NCI-H2196 (cell line): ENCODE measurements at regions not wholly inside any gene's neighbourhood (a gene's known extent, or its start where the extent isn't known, plus 50 kb on each side); places are given as distances from the start of the nearest gene placed in this dataset.

Source experiments
- DNase-seq: peaks from one replicate; lab custom pipeline; 2025; ENCODE audit not compliant: unreplicated experiment; lab: John Stamatoyannopoulos, UW

DNA sequence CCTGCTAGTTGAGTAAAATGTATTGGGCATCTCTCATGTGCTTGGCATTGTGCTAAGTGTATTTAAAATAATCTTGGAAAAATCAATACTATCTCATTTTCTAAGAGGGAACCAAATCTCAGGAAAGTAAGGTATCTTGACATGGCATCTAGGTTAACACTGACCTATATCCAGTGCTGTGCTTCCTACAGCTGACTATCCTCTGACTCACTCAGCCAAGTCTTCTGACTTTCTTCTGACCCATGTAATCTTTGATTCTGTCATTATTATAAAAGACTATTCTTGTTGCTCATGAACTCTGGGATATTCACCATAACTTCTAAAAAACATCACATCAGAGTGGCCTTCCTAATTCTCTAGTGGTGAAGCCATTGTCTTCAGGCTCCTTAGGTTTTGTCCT, 304.1 kb upstream of the TENM4 start:
- DNase-seq = no peak

- DNase-seq = no peak
Measured at GRCh38 chr11:79742176-79742575, 301.3 kb upstream of the TENM4 start.

DNA sequence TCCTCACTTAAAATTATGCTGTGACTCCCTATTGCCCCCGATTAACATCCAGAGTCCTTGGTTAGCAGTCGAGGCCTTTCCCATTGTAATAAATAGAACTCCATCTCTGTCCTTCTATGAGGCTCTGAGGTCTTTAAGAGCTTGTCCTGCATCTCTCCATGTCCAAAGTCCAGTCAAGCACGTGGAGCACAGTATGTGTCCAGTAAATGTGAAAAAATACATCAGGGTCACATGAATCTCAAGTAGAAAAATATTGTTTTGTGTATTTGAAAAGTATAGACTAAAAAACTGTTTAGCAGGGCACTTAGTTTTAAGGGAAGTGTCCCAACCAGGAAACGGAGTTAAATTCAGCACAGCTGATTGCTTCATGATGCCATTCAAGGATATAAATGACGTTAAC, 298.8 kb upstream of the TENM4 start:
- DNase-seq = no peak

- DNase-seq = no peak
Measured at GRCh38 chr11:79727221-79727620, 286.4 kb upstream of the TENM4 start.

GRCh38 chr11:79720115-79720514, 279.3 kb upstream of the TENM4 start:
- no peak for DNase-seq

GRCh38 chr11:79708319-79708932, 267.6 kb upstream of the TENM4 start:
- DNase-seq = peak; percentile 33

- no peak for DNase-seq
Measured at GRCh38 chr11:79705648-79706047, 264.8 kb upstream of the TENM4 start.

DNA sequence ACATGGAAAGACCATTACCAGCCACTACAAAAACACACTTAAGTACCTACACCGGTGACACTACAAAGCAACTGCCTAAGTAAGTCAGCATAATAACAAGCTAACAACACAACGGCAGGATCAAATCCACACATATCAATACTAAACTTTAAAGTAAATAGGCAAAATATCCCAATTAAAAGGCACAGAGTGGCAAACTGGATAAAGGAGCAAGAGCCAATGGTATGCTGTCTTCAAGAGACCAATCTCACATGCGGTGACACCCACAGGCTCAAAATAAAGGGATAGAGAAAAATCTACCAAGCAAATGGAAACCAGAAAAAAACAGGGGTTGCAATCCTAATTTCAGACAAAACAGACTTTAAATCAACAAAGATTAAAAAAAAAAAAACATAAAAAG, 261.5 kb upstream of the TENM4 start:
- no peak for DNase-seq

DNA sequence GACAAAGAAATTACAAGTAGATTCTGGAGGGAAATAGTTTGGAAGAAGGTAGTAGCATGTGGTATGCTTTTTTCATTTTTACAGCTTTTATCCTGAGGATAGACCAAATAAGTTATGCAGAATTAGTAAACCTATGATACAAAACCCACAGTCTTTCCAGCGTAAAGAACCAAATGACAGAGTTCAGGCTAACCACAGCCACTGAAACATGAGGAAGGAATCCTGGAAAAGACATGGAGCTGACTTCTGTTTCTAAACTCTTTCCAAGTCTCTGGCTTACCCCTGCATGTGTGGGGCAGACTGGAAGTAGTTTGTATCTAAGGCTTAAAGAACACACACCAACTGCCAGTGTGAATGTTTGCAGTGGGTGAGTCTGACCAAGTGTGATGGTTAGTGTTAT, 258.4 kb upstream of the TENM4 start:
- DNase-seq = no peak

GRCh38 chr11:79697905-79698304, 257.1 kb upstream of the TENM4 start:
- DNase-seq = no peak

DNA sequence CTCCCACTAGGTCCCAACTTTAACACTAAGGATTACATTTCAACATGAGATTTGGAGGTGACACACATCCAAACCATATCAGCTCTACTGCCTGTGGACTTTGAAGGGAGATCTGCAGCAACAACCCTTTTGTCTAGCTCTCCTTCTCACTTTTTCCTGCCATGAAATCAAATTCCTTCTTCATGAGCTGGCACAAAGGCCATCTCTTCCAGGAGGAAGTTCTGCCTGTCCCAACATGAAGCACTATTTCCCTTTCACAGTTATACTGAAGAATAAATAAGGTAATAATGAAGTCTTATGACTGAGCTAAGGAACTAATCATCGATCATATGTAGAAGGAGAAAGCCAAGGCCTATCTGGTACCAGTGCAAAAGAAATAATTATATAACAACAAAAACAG, 253.5 kb upstream of the TENM4 start:
- no peak for DNase-seq

DNA sequence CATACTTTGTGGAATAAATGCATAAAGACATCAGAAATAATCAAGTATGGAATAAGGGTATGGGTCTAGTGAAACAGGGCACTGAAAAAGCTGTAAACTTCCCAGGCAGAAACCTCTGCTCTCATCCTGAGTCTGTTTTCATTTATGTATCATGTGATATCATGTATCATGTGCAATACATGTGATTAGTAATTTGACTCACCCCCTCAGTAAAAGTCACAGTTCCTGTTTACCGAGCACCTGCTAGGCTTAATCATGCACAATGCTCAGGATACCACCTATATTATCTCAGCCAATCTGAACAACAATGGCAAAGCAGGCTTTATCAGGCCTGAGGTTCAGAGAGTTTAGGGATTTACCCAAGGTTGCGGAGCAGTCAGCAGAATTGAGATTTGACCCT, 250.6 kb upstream of the TENM4 start:
- DNase-seq = no peak

GRCh38 chr11:79686703-79687419, 246.0 kb upstream of the TENM4 start:
- DNase-seq = no peak

- DNase-seq = no peak
Measured at GRCh38 chr11:79683930-79684329, 243.1 kb upstream of the TENM4 start.

- no peak for DNase-seq
Measured at GRCh38 chr11:79678780-79679452, 238.1 kb upstream of the TENM4 start.

- DNase-seq = no peak
Measured at GRCh38 chr11:79676396-79676795, 235.6 kb upstream of the TENM4 start.

DNA sequence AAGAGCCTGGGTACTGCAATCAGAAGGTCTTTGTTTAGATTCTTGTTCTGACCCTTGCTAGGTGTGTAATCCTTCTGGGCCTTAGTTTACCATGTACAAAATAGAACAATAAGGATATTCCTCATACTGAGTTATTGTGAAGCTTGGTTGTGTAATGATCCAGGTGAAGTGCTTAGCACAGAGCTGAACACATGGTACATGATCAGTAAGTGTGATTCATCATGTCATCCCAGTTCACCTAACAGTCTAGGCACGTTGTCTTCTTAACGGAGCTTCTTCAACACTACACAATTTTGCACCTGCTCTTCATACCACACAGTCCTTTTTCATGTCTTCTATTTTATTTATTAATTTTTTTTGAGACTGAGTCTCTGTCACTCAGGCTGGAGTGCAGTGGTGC, 234.3 kb upstream of the TENM4 start:
- no peak for DNase-seq

GRCh38 chr11:79672786-79673185, 232.0 kb upstream of the TENM4 start:
- no peak for DNase-seq

GRCh38 chr11:79671401-79671800, 230.6 kb upstream of the TENM4 start:
- DNase-seq = no peak

GRCh38 chr11:79670882-79671281, 230.1 kb upstream of the TENM4 start:
- no peak for DNase-seq

- DNase-seq = no peak
Measured at GRCh38 chr11:79668575-79668974, 227.7 kb upstream of the TENM4 start.

DNA sequence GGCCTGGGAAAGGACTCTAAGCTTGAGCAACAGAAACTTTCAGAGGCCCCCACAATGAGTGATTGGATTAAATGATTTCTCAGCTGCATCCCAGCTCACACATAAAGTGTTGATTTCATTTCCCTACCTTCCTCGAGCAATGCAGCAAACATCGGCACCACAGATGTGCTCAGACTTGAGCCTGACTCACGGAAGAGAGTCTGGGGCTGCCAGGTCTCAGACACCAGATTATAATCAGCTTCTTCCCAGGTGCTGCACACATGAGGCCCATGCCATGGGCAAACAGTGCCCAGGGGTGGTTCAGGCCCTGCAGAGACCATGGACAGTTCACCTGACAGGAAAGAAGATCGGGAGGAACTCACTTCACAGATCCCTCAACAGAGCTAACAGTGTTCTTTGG, 226.6 kb upstream of the TENM4 start:
- DNase-seq = no peak
